ENCODE measurements at regions not wholly inside any gene's neighbourhood (a gene's known extent, or its start where the extent isn't known, plus 50 kb on each side); places are given as distances from the start of the nearest gene placed in this dataset.
A peak's percentile ranks its signal among the peaks of the same experiment; 100 is the strongest.

GRCh38 chr21:28308516-28308915 lies 684.2 kb downstream of the LTN1 start:
- no peak overlapping the region for H3K4me3 ChIP-seq (ENCODE audit: low read depth, low read length)
- ChIA-PET CTCF (no interaction called here), POLR2A (no interaction called here)
- H3K27me3 ChIP-seq (ENCODE audit: control insufficient read depth, insufficient read depth, low read length) = no peaks in the 10 kb centered on the region
- peaks cover 3% of the 10 kb centered on the region; the same call in 1 of the 2 replicates for H3K9me3 ChIP-seq (ENCODE audit: control insufficient read depth, insufficient read depth, low read length)
- peak overlapping the region; percentile 3 for H3K27ac ChIP-seq (ENCODE audit: low read depth, low read length)
- no peak for DNase-seq (ENCODE audit: low read depth, low spot score)
- no peak for TF ChIP-seq CTCF (IDR thresholded peaks at IDR 0.05; ENCODE audit: low read depth, low read length)

GRCh38 chr21:28299946-28300345 lies 692.7 kb downstream of the LTN1 start:
- no peak for TF ChIP-seq CTCF (IDR thresholded peaks at IDR 0.05; ENCODE audit: low read depth, low read length)
- ChIA-PET CTCF (no interaction called here), POLR2A (no interaction called here)
- DNase-seq (ENCODE audit: low read depth, low spot score) = no peak
- no peak overlapping the region for H3K4me3 ChIP-seq (ENCODE audit: low read depth, low read length)
- no peaks in the 10 kb centered on the region for H3K27me3 ChIP-seq (ENCODE audit: control insufficient read depth, insufficient read depth, low read length)
- no peak overlapping the region for H3K27ac ChIP-seq (ENCODE audit: low read depth, low read length)
- peaks cover 6% of the 10 kb centered on the region; the same call in 1 of the 2 replicates for H3K9me3 ChIP-seq (ENCODE audit: control insufficient read depth, insufficient read depth, low read length)

GRCh38 chr21:28298251-28298672 lies 694.4 kb downstream of the LTN1 start:
- DNase-seq (ENCODE audit: low read depth, low spot score) = no peak
- ChIA-PET POLR2A (no interaction called here), CTCF (no interaction called here)
- H3K9me3 ChIP-seq (ENCODE audit: control insufficient read depth, insufficient read depth, low read length) = peaks cover 6% of the 10 kb centered on the region; the same call in 1 of the 2 replicates
- no peak overlapping the region for H3K27ac ChIP-seq (ENCODE audit: low read depth, low read length)
- no peaks in the 10 kb centered on the region for H3K27me3 ChIP-seq (ENCODE audit: control insufficient read depth, insufficient read depth, low read length)
- H3K4me3 ChIP-seq (ENCODE audit: low read depth, low read length) = no peak overlapping the region
- no peak for TF ChIP-seq CTCF (IDR thresholded peaks at IDR 0.05; ENCODE audit: low read depth, low read length)

- no peak for DNase-seq (ENCODE audit: low read depth, low spot score)
- POLR2A ChIA-PET = no interaction called here
These were observed 698.6 kb downstream of the LTN1 start for GRCh38 chr21:28294051-28294450.

More at GRCh38 chr21:28294051-28294450, 698.6 kb downstream of the LTN1 start:
- Histone ChIP-seq H3K27me3 (ENCODE audit: control insufficient read depth, insufficient read depth, low read length) (no peaks in the 10 kb centered on the region), H3K4me3 (ENCODE audit: low read depth, low read length) (no peak overlapping the region), H3K27ac (ENCODE audit: low read depth, low read length) (no peak overlapping the region), H3K9me3 (ENCODE audit: control insufficient read depth, insufficient read depth, low read length) (peaks cover 8% of the 10 kb centered on the region)
- CTCF ChIA-PET = no interaction called here
- TF ChIP-seq CTCF (IDR thresholded peaks at IDR 0.05; ENCODE audit: low read depth, low read length) = no peak
